Uterus (tissue), 2 donors: ENCODE measurements at regions not wholly inside any gene's neighbourhood (a gene's known extent, or its start where the extent isn't known, plus 50 kb on each side); places are given as distances from the start of the nearest gene placed in this dataset.

Experiments
- POLR2A ChIP-seq, 2 donors: fragments of 450-650 bp; IDR thresholded peaks; one replicate each; pipeline ENCODE4 v1.6.1; 2016; ENCODE audit warnings: antibody characterized with exemption in 2 of 2, mild to moderate bottlenecking in 1 of 2, moderate library complexity in 1 of 2
- TF ChIP-seq, protein P1 (sequence below), 4 experiments: fragments of 200-600 bp in 2 of 4; fragments of 450-650 bp in 2 of 4; sonication (generic) in 2 of 4; IDR thresholded peaks; one replicate each; pipeline ENCODE4 v1.5.1; 2016 to 2019; ENCODE audit warnings: antibody characterized with exemption in 4 of 4, mild to moderate bottlenecking in 2 of 4, moderate library complexity in 1 of 4

GRCh38 chr4:18844726-18845125, 823.2 kb upstream of the LCORL start:
- TF ChIP-seq, protein P1, sequence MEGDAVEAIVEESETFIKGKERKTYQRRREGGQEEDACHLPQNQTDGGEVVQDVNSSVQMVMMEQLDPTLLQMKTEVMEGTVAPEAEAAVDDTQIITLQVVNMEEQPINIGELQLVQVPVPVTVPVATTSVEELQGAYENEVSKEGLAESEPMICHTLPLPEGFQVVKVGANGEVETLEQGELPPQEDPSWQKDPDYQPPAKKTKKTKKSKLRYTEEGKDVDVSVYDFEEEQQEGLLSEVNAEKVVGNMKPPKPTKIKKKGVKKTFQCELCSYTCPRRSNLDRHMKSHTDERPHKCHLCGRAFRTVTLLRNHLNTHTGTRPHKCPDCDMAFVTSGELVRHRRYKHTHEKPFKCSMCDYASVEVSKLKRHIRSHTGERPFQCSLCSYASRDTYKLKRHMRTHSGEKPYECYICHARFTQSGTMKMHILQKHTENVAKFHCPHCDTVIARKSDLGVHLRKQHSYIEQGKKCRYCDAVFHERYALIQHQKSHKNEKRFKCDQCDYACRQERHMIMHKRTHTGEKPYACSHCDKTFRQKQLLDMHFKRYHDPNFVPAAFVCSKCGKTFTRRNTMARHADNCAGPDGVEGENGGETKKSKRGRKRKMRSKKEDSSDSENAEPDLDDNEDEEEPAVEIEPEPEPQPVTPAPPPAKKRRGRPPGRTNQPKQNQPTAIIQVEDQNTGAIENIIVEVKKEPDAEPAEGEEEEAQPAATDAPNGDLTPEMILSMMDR (IDR thresholded peaks at IDR 0.05), result no peak
- TF ChIP-seq POLR2A (IDR thresholded peaks at IDR 0.05), result no peak
